HG03469 (cell line): ENCODE measurements at regions not wholly inside any gene's neighbourhood (a gene's known extent, or its start where the extent isn't known, plus 50 kb on each side); places are given as distances from the start of the nearest gene placed in this dataset.

Source experiments
- ATAC-seq: cut with Tn5 transposase; IDR thresholded peaks from one replicate; pipeline ENCODE4 v1.9.1; 2021; ENCODE audit warnings: mild to moderate bottlenecking, moderate library complexity, moderate number of reproducible peaks; ENCODE audit not compliant: unreplicated experiment

DNA sequence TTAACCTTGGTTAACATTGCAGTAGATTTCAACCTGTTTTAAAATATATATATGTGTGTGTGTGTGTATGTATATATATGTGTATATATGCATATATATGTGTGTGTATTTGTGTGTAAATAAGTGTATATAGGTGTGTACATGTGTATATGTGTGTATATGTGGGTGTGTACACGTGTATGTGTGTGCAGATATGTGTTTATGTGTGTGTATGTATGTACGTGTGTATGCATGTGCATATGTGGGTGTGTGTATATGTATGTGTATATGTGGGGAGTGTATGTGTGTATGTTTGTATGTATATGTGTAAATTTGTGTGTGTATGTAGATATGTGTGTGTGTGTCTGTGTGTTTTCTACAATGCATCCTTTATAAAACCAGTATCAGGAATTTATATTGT, 205.5 kb upstream of the FOXF1 start:
- no peak for ATAC-seq

- no peak for ATAC-seq
Observed at GRCh38 chr16:86305440-86305839, 204.9 kb upstream of the FOXF1 start.

DNA sequence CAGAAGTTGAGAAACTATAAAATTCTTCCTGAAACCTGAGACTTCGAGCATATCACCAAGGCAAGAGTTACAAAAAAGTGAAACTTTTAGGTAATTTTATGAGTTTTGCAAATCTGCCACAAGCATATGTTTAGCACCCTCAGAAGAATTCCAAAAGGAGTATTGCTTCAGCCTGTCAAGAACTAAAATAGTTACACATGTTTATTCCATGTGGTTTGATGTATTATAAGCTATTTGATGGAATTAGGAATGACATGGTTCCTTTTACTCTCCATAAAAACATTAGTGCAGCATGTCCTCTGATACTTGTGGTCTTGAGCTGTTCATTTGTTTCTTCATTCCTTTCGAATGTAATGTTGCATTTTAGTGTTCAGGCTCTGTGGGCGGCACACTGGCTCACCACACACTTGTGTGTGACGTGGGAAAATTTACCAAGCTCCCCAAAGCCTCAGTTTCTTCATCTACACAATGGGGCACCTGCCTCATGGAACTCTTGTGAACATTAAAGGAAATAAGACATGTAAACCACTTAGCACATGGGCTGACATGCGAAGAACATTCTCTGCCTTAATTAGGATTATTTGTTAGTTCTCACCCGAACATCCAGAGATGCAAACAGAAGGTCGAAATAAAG, 204.2 kb upstream of the FOXF1 start:
- no peak for ATAC-seq

GRCh38 chr16:86306811-86307513, 203.4 kb upstream of the FOXF1 start:
- no peak for ATAC-seq

DNA sequence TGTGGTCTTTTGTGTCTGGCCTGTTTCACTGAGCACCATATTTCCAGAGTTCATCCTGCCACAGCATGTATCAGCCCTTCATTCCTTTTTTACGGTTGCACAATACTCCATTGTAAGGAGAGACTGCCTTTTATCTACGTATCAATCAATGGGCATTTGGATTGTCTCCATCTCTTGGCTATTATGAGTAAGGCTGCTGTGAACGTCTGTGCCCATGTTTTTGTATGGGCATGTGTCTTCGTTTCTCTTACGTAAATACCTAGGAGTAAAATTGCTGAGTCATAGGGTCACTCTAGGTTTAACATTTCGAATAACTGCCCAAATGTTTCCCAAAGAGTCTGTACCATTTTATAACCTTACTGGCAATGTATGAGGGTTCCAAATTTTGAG, 202.8 kb upstream of the FOXF1 start:
- no peak for ATAC-seq

DNA sequence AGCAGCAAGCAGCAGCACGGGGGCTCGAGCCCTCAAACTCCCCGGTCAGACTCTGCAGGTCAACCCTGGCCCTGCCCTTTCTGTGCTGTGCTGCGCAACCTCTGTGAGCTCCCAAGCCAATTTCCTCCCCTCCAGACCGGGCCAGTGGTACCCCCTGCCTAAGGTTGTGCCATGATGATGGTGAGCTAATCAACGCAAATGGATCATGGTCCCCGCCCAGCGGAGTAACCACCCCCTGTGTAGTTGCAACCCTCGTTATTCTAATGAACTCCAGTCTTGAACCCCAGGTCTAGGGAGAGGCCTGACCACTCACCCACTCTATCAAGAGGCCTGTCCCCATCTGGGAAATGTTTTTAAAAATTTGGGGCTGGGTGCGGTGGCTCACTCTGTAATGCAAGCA, 201.8 kb upstream of the FOXF1 start:
- ATAC-seq, result no peak

DNA sequence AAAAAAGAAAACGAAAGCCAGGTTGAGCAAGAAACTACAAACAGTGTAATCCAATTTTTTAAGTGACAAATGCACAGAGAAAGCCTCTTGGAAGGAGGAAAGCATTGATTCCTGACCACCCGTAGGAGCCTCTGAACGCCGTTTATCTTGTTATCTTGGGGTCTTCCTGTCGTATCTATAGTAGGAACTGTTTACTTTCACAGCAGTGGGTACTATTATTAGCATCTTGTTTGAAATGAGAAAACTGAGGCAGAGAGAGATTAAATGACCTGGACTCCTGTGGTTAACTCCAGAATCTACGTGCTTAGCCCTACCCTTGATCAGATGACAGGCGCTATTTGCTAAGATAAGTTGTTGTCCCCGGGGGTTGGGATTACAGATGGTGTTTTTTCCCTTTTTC, 196.7 kb upstream of the FOXF1 start:
- no peak for ATAC-seq

- ATAC-seq, result no peak
Observed at GRCh38 chr16:86314402-86315025, 195.8 kb upstream of the FOXF1 start.

- ATAC-seq, result no peak
Observed at GRCh38 chr16:86316967-86317812, 193.1 kb upstream of the FOXF1 start.

DNA sequence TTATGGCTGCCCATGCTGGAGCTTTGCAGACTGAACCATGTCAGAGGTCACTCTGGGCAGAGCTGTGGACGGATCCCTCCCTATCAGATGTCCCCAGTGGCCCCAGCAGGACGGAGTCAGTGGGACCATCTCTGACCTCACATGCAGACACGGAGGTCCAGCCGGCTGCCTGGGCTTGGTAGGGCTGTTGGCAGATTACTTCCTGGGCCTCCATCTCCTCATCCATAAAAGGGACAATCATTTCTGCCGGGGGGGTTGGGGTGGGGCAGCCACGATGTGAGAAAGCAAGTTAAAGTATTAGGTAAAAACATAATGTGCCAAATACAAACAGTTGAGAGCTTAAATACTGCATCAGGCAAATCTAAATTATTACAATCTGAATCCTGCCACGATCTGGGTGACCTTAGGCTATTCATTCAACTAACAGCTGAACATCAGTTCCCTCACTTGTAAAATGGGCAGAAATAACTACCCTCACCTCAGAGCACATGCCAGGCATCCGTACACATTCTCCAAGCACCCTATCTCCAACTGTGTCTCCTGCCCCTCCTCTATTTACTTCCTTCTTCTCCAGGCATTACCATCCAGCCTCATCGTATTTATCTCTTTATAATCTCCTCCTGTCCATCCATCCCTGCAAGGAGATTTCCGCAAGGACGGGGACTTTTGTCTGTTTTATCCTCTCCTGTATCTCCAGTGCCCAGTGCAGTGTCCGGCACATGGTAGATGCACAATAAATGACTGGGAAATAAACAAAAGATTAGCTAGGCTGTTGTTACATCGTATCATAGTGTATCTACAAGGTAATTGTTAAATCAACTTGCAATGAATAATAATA, 192.3 kb upstream of the FOXF1 start:
- no peak for ATAC-seq

GRCh38 chr16:86319585-86320236, 190.6 kb upstream of the FOXF1 start:
- no peak for ATAC-seq

DNA sequence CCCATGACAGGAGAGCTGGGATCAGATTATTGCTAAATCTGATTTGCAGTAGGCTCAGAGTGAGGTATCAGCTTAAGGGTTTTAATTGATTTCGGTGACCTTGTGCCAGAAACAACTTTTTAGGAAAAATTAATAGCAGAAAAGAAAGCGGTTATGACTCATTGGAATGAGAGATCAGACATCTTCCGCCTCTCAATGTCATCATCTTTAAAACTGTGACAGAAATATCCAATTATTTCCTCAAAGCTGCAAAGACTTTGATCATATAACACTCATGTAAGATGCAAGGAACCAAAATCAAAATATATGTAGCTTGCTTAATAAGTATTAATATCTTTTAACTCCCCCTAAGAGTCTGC, 190.1 kb upstream of the FOXF1 start:
- no peak for ATAC-seq

GRCh38 chr16:86321491-86321890, 188.8 kb upstream of the FOXF1 start:
- no peak for ATAC-seq

- ATAC-seq, result no peak
Observed at GRCh38 chr16:86322283-86322682, 188.0 kb upstream of the FOXF1 start.

- ATAC-seq, result no peak
Observed at GRCh38 chr16:86322806-86323205, 187.5 kb upstream of the FOXF1 start.

- ATAC-seq, result no peak
Observed at GRCh38 chr16:86324320-86324719, 186.0 kb upstream of the FOXF1 start.

- ATAC-seq, result no peak
Observed at GRCh38 chr16:86325360-86325759, 185.0 kb upstream of the FOXF1 start.

DNA sequence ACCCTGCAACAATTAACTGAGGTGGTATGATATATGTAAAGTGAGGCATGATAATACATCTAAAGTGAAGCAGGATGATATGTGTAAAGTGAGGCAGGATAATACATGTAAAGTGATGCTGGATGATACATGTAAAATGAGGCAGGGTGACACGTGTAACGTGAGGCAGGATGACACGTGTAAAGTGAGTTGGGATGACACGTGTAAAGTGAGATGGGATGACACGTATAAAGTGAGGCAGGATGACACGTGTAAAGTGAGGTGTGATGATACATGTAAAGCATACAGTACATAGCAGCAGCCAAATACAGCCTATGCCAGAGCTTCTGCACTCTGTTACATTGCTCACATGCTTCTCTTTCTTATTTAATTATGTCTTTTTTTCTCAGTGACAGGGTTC, 184.4 kb upstream of the FOXF1 start:
- ATAC-seq, result no peak

DNA sequence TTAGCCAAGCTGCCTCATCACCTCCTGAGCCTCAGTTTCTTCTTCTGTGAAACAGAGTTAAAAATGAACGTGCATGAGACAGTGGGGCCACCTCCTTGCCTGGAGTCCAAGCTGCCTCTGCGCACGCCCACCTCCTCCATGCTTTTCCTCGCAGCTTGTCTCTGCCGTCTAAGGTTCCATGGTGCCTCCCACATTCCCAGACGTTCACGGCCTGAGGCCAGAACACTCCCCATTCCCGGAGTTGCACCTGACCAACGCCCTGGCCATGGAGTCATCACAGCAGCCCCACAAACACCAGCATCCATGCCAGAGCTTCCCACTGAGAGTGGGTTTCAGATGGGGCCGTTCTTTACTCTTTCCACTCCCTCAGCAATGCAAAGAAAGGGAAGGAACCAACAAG, 183.0 kb upstream of the FOXF1 start:
- ATAC-seq, result no peak

DNA sequence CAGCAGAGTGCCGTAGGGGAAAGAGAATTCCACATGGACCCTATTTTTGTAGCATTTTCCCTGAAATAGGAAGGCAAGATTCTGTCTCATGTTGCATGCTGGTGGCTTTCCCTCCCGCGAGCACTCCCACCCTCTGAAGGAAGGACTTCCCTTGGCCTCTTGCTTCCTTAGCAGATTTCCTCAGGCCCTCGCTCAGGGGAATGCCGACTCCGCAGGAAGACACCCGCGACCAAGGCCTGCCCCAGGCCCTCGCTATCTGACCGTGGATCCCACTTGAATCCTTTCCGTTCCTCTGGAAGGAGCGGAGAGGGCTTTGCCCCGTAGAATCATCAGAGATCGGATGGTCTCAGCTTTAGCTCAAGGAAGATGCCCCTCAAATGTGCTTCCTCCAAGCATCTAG, 179.4 kb upstream of the FOXF1 start:
- ATAC-seq, result no peak
